SK-N-SH treated with all-trans-retinoic acid at 6 μM for 48 hours (cell line): ENCODE measurements at regions not wholly inside any gene's neighbourhood (a gene's known extent, or its start where the extent isn't known, plus 50 kb on each side); places are given as distances from the start of the nearest gene placed in this dataset.
A peak's percentile ranks its signal among the peaks of the same experiment; 100 is the strongest.

Experiments
- ATAC-seq: fragments of 200-7000 bp; cut with Tn5 transposase; 3 replicates; pipeline ENCODE4 v1.9.1; 2020; ENCODE audit warnings: mild to moderate bottlenecking, moderate library complexity
- ARNTL ChIP-seq: fragments of 450-650 bp; formaldehyde crosslinking; IDR thresholded peaks from 2 replicates; pipeline ENCODE4 v1.5.0; 2020; ENCODE audit warnings: low read depth, mild to moderate bottlenecking, moderate library complexity, borderline replicate concordance
- BACH2 ChIP-seq: fragments of 250-450 bp; sonication (Bioruptor Pico); IDR thresholded peaks from 2 replicates; pipeline ENCODE4 v1.9.0; 2021; ENCODE audit warnings: mild to moderate bottlenecking, borderline replicate concordance
- CREB5 ChIP-seq: fragments of 250-450 bp; sonication (Bioruptor Pico); IDR thresholded peaks from 2 replicates; pipeline ENCODE4 v1.5.1; 2020; ENCODE audit warnings: low read depth, mild to moderate bottlenecking, moderate library complexity
- CSDC2 ChIP-seq: fragments of 250-450 bp; sonication (Bioruptor Pico); IDR thresholded peaks from 2 replicates; pipeline ENCODE4 v1.5.0; 2020; ENCODE audit warnings: mild to moderate bottlenecking, moderate library complexity
- CSRNP3 ChIP-seq: fragments of 250-450 bp; sonication (Bioruptor Pico); IDR thresholded peaks from 2 replicates; pipeline ENCODE4 v1.5.1; 2021; ENCODE audit warnings: mild to moderate bottlenecking, moderate library complexity
- ESRRG ChIP-seq: fragments of 250-450 bp; sonication (Bioruptor Pico); IDR thresholded peaks from 2 replicates; pipeline ENCODE4 v1.6.1; 2021; ENCODE audit warnings: mild to moderate bottlenecking
- ISL1 ChIP-seq: fragments of 250-450 bp; sonication (Bioruptor Pico); IDR thresholded peaks from 2 replicates; pipeline ENCODE4 v2.1.2; 2022; ENCODE audit warnings: mild to moderate bottlenecking, moderate library complexity
- OSR1 ChIP-seq: fragments of 250-450 bp; sonication (Bioruptor Pico); IDR thresholded peaks from 2 replicates; pipeline ENCODE4 v1.8.0; 2022; ENCODE audit warnings: moderate library complexity, mild to moderate bottlenecking, inconsistent platforms
- PATZ1 ChIP-seq: fragments of 250-450 bp; sonication (Bioruptor Pico); IDR thresholded peaks from 2 replicates; pipeline ENCODE4 v1.8.0; 2020; ENCODE audit warnings: mild to moderate bottlenecking, moderate library complexity, borderline replicate concordance
- PPARA ChIP-seq: fragments of 250-450 bp; sonication (Bioruptor Pico); IDR thresholded peaks from 2 replicates; pipeline ENCODE4 v1.5.0; 2020; ENCODE audit warnings: mild to moderate bottlenecking, borderline replicate concordance
- SNAI2 ChIP-seq: fragments of 250-450 bp; sonication (Bioruptor Pico); IDR thresholded peaks from 2 replicates; pipeline ENCODE4 v1.5.0; 2020; ENCODE audit warnings: mild to moderate bottlenecking, moderate library complexity
- TCF4 ChIP-seq: fragments of 250-450 bp; sonication (Bioruptor Pico); IDR thresholded peaks from 2 replicates; pipeline ENCODE4 v1.8.0; 2021; ENCODE audit warnings: mild to moderate bottlenecking, moderate library complexity, borderline replicate concordance
- TOX ChIP-seq: fragments of 250-450 bp; sonication (Bioruptor Pico); IDR thresholded peaks from 2 replicates; pipeline ENCODE4 v1.8.0; 2021; ENCODE audit warnings: mild to moderate bottlenecking, moderate library complexity, borderline replicate concordance
- ZC3H10 ChIP-seq: fragments of 250-450 bp; sonication (Bioruptor Pico); IDR thresholded peaks from 2 replicates; pipeline ENCODE4 v1.5.1; 2021; ENCODE audit warnings: mild to moderate bottlenecking, moderate library complexity
- ZFP3 ChIP-seq: fragments of 250-450 bp; sonication (Bioruptor Pico); IDR thresholded peaks from 2 replicates; pipeline ENCODE4 v1.5.0; 2020; ENCODE audit warnings: mild to moderate bottlenecking, moderate library complexity
- ZFP30 ChIP-seq: fragments of 450-650 bp; formaldehyde crosslinking; IDR thresholded peaks from 2 replicates; pipeline ENCODE4 v1.5.0; 2022; ENCODE audit warnings: mild to moderate bottlenecking, moderate library complexity
- ZNF565 ChIP-seq: fragments of 450-650 bp; formaldehyde crosslinking; conservative IDR thresholded peaks from 2 replicates; pipeline ENCODE4 v1.5.0; 2020; ENCODE audit warnings: low read depth, mild to moderate bottlenecking, moderate library complexity
- ZNF8 ChIP-seq: fragments of 450-650 bp; formaldehyde crosslinking; IDR thresholded peaks from 2 replicates; pipeline ENCODE4 v1.5.0; 2020; ENCODE audit warnings: mild to moderate bottlenecking, moderate library complexity
- TF ChIP-seq, protein P1 (sequence below): fragments of 250-450 bp; sonication (Bioruptor Pico); IDR thresholded peaks from 2 replicates; pipeline ENCODE4 v1.5.0; 2020; ENCODE audit warnings: mild to moderate bottlenecking, moderate library complexity
- TF ChIP-seq, protein P2 (sequence below): fragments of 250-450 bp; sonication (Bioruptor Pico); IDR thresholded peaks from 2 replicates; pipeline ENCODE4 v1.8.0; 2021; ENCODE audit warnings: low read depth, mild to moderate bottlenecking, moderate library complexity, borderline replicate concordance

GRCh38 chr5:41649659-41650058 lies 139.3 kb upstream of the PLCXD3 start:
- no peak for ATAC-seq
- peak; percentile 56 for TF ChIP-seq ISL1 (CRISPR knock-in tag)
- TF ChIP-seq PPARA: 0 out of 2 replicates have a peak, but pooled peaks have one; percentile 57
- TF ChIP-seq ZC3H10 (CRISPR knock-in tag): no peak
- TF ChIP-seq ZFP3: 0 out of 2 replicates have a peak, but pooled peaks have one; percentile 25
- TF ChIP-seq, protein P1, sequence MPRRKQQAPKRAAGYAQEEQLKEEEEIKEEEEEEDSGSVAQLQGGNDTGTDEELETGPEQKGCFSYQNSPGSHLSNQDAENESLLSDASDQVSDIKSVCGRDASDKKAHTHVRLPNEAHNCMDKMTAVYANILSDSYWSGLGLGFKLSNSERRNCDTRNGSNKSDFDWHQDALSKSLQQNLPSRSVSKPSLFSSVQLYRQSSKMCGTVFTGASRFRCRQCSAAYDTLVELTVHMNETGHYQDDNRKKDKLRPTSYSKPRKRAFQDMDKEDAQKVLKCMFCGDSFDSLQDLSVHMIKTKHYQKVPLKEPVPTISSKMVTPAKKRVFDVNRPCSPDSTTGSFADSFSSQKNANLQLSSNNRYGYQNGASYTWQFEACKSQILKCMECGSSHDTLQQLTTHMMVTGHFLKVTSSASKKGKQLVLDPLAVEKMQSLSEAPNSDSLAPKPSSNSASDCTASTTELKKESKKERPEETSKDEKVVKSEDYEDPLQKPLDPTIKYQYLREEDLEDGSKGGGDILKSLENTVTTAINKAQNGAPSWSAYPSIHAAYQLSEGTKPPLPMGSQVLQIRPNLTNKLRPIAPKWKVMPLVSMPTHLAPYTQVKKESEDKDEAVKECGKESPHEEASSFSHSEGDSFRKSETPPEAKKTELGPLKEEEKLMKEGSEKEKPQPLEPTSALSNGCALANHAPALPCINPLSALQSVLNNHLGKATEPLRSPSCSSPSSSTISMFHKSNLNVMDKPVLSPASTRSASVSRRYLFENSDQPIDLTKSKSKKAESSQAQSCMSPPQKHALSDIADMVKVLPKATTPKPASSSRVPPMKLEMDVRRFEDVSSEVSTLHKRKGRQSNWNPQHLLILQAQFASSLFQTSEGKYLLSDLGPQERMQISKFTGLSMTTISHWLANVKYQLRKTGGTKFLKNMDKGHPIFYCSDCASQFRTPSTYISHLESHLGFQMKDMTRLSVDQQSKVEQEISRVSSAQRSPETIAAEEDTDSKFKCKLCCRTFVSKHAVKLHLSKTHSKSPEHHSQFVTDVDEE (CRISPR knock-in tag): 0 out of 2 replicates have a peak, but pooled peaks have one; percentile 38

- ATAC-seq: no peak
- TF ChIP-seq ESRRG (no peak), CSDC2 (CRISPR knock-in tag) (no peak), BACH2 (CRISPR knock-in tag) (no peak), CSRNP3 (CRISPR knock-in tag) (no peak), PPARA (no peak), ZFP3 (no peak), ARNTL (CRISPR knock-in tag) (no peak), TCF4 (no peak), SNAI2 (no peak), OSR1 (no peak), CREB5 (CRISPR knock-in tag) (no peak), ZNF565 (no peak), ZFP30 (no peak), PATZ1 (CRISPR knock-in tag) (no peak)
Measured at GRCh38 chr5:41648996-41649395, 138.6 kb upstream of the PLCXD3 start.

DNA sequence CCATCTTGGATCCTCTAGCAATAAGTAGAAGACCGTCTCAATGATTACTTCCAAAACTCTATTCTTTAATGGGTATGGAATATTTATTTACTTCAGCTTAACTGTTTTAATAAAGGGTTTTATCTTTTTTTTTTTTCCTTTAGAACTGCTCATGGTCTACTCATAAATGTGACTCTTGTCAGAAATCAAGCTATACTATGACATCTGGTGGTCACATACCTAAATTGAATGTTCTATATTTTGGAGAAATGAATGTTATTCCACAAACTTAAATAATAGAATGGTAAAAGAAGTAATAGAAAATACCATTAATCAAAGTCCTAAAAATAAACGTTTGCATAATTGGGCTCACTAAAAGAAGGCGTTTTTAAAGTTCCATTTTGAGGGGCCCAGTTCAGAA lies 131.2 kb upstream of the PLCXD3 start:
- no peak for ATAC-seq
- TF ChIP-seq CSDC2 (CRISPR knock-in tag) (no peak), ZNF8 (no peak), TOX (CRISPR knock-in tag) (no peak), PATZ1 (CRISPR knock-in tag) (no peak), OSR1 (no peak), ESRRG (no peak), BACH2 (CRISPR knock-in tag) (no peak), ZFP3 (no peak), ZNF565 (no peak), ISL1 (CRISPR knock-in tag) (no peak), ARNTL (CRISPR knock-in tag) (no peak), SNAI2 (no peak)

GRCh38 chr5:41638685-41639084 lies 128.3 kb upstream of the PLCXD3 start:
- TF ChIP-seq PATZ1 (CRISPR knock-in tag) (no peak), ISL1 (CRISPR knock-in tag) (no peak), CSDC2 (CRISPR knock-in tag) (no peak), OSR1 (no peak), PPARA (no peak)
- TF ChIP-seq, protein P2, sequence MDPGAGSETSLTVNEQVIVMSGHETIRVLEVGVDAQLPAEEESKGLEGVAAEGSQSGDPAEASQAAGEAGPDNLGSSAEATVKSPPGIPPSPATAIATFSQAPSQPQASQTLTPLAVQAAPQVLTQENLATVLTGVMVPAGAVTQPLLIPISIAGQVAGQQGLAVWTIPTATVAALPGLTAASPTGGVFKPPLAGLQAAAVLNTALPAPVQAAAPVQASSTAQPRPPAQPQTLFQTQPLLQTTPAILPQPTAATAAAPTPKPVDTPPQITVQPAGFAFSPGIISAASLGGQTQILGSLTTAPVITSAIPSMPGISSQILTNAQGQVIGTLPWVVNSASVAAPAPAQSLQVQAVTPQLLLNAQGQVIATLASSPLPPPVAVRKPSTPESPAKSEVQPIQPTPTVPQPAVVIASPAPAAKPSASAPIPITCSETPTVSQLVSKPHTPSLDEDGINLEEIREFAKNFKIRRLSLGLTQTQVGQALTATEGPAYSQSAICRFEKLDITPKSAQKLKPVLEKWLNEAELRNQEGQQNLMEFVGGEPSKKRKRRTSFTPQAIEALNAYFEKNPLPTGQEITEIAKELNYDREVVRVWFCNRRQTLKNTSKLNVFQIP: no peak
- ATAC-seq: no peak
